Vagina (tissue), 2 donors: ENCODE measurements at regions not wholly inside any gene's neighbourhood (a gene's known extent, or its start where the extent isn't known, plus 50 kb on each side); places are given as distances from the start of the nearest gene placed in this dataset.

Source experiments
- DNase-seq, 2 donors: peaks; one replicate each; pipeline ENCODE4 v3.0.0-alpha.2; 2017; ENCODE audit errors: extremely low spot score in 2 of 2
- H3K27ac ChIP-seq: fragments of 200-600 bp; sonication (generic); one replicate; pipeline ENCODE4 v1.5.1; 2019
- H3K27me3 ChIP-seq: fragments of 200-600 bp; sonication (generic); one replicate; pipeline ENCODE4 v1.5.1; 2019
- H3K36me3 ChIP-seq, 2 donors: fragments of 200-600 bp; sonication (generic); one replicate each; pipeline ENCODE4 v1.5.1; 2017 to 2019
- H3K4me1 ChIP-seq: fragments of 200-600 bp; sonication (generic); one replicate; pipeline ENCODE4 v1.5.1; 2019
- H3K4me3 ChIP-seq, 2 donors: fragments of 200-600 bp; sonication (generic); 1 replicate in 1 of 2; 2 replicates in 1 of 2; pipeline ENCODE4 v1.5.1; 2016 to 2019
- H3K9me3 ChIP-seq: fragments of 200-600 bp; sonication (generic); one replicate; pipeline ENCODE4 v1.5.1; 2019
- POLR2A ChIP-seq, 2 donors: fragments of 450-650 bp; IDR thresholded peaks; one replicate each; pipeline ENCODE4 v1.6.1; 2017; ENCODE audit warnings: antibody characterized with exemption in 2 of 2, mild to moderate bottlenecking in 2 of 2, moderate library complexity in 2 of 2
- POLR2AphosphoS5 ChIP-seq, 2 donors: sonication (generic); formaldehyde crosslinking; IDR thresholded peaks; one replicate each; pipeline ENCODE4 v1.9.0; 2017; ENCODE audit warnings: antibody characterized with exemption in 2 of 2, mild to moderate bottlenecking in 2 of 2, low read depth in 1 of 2; ENCODE audit not compliant: insufficient read depth in 1 of 2
- intact Hi-C: fragments of 100-400 bp; cut with DNase I; formaldehyde crosslinking; loops from one replicate; pipeline ENCODE4 v1.15.1; 2023
- TF ChIP-seq, protein P1 (sequence below), 3 experiments: fragments of 450-650 bp in 2 of 3; fragments of 200-600 bp in 1 of 3; sonication (generic) in 1 of 3; IDR thresholded peaks; one replicate each; pipeline ENCODE4 v1.5.1; 2017 to 2019; ENCODE audit warnings: antibody characterized with exemption in 3 of 3, mild to moderate bottlenecking in 2 of 3, moderate library complexity in 2 of 3

GRCh38 chr18:38353149-38353548 is 787.6 kb upstream of the CELF4 start:
- intact Hi-C loops, result no loop called here
- TF ChIP-seq, protein P1, sequence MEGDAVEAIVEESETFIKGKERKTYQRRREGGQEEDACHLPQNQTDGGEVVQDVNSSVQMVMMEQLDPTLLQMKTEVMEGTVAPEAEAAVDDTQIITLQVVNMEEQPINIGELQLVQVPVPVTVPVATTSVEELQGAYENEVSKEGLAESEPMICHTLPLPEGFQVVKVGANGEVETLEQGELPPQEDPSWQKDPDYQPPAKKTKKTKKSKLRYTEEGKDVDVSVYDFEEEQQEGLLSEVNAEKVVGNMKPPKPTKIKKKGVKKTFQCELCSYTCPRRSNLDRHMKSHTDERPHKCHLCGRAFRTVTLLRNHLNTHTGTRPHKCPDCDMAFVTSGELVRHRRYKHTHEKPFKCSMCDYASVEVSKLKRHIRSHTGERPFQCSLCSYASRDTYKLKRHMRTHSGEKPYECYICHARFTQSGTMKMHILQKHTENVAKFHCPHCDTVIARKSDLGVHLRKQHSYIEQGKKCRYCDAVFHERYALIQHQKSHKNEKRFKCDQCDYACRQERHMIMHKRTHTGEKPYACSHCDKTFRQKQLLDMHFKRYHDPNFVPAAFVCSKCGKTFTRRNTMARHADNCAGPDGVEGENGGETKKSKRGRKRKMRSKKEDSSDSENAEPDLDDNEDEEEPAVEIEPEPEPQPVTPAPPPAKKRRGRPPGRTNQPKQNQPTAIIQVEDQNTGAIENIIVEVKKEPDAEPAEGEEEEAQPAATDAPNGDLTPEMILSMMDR (IDR thresholded peaks at IDR 0.05), result no peak
- TF ChIP-seq POLR2AphosphoS5 (IDR thresholded peaks at IDR 0.05; ENCODE audit: insufficient read depth in 1 of 2, low read depth in 1 of 2), result no peak
- TF ChIP-seq POLR2A (IDR thresholded peaks at IDR 0.05), result no peak
- Histone ChIP-seq H3K9me3 (no peaks in the 10 kb centered on the region), H3K4me3 (no peak overlapping the region), H3K4me1 (no peaks in the 10 kb centered on the region), H3K27me3 (no peaks in the 10 kb centered on the region), H3K36me3 (no peaks in the 10 kb centered on the region), H3K27ac (no peak overlapping the region)
- DNase-seq, result no peak

- intact Hi-C loops, result no loop called here
- Histone ChIP-seq H3K27ac (no peak overlapping the region), H3K36me3 (no peaks in the 10 kb centered on the region), H3K27me3 (no peaks in the 10 kb centered on the region), H3K9me3 (no peaks in the 10 kb centered on the region), H3K4me1 (no peaks in the 10 kb centered on the region), H3K4me3 (no peak overlapping the region)
- TF ChIP-seq POLR2A (IDR thresholded peaks at IDR 0.05) (no peak), POLR2AphosphoS5 (IDR thresholded peaks at IDR 0.05; ENCODE audit: insufficient read depth in 1 of 2, low read depth in 1 of 2) (no peak)
- TF ChIP-seq, protein P1 (IDR thresholded peaks at IDR 0.05), result no peak
- no peak for DNase-seq
These were observed 784.5 kb upstream of the CELF4 start for GRCh38 chr18:38350141-38350540.

DNA sequence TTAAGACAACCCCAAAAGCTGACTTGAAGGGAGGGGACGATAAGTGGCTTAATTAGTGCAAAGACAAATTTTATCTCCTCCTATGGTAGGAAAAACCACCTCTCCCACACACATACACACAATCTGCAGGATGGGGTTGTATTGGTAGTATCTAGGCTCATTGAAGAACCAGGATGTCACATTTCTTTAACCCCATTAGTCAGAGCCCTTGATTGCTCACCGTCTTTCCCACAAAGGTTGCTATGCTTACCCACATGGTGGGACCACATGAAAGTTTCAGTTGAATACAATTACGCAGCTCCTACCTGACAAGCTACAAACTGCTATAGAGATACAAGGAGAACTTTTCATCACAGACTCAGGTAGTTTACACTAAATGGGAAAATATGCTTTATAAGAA is 765.0 kb upstream of the CELF4 start:
- TF ChIP-seq POLR2A (IDR thresholded peaks at IDR 0.05) (no peak), POLR2AphosphoS5 (IDR thresholded peaks at IDR 0.05; ENCODE audit: insufficient read depth in 1 of 2, low read depth in 1 of 2) (no peak)
- TF ChIP-seq, protein P1 (IDR thresholded peaks at IDR 0.05), result no peak
- no peaks in the 10 kb centered on the region for H3K9me3 ChIP-seq
- no peak for DNase-seq
- no peaks in the 10 kb centered on the region for H3K36me3 ChIP-seq
- intact Hi-C loops, result no loop called here
- no peaks in the 10 kb centered on the region for H3K27me3 ChIP-seq
- no peak overlapping the region for H3K27ac ChIP-seq
- no peak overlapping the region for H3K4me3 ChIP-seq
- H3K4me1 ChIP-seq, result no peaks in the 10 kb centered on the region

GRCh38 chr18:38329145-38329544 is 763.5 kb upstream of the CELF4 start:
- Histone ChIP-seq H3K9me3 (no peaks in the 10 kb centered on the region), H3K27me3 (no peaks in the 10 kb centered on the region), H3K4me3 (no peak overlapping the region), H3K4me1 (no peaks in the 10 kb centered on the region), H3K27ac (no peak overlapping the region), H3K36me3 (no peaks in the 10 kb centered on the region)
- TF ChIP-seq POLR2AphosphoS5 (IDR thresholded peaks at IDR 0.05; ENCODE audit: insufficient read depth in 1 of 2, low read depth in 1 of 2), result no peak
- TF ChIP-seq, protein P1 (IDR thresholded peaks at IDR 0.05), result no peak
- no peak for TF ChIP-seq POLR2A (IDR thresholded peaks at IDR 0.05)
- DNase-seq, result no peak
- intact Hi-C loops, result no loop called here

DNA sequence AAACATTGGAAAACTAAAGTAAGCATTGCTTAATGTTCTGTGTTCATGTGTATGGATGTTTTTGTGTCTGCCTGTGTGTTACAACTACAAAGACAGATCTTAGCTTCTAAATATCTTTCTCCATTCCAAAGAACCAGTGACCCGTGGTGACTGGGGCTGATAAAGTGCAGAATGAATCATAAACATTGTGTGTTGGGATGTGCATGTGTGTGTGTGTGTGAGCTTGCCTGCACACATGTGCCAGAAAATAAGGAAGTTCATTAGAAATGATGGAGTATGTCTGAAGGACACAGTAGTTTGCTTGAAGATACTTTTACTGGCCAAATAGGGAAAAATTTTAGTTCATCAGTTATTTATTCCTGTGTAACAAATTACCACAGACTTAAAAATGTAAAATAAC is 756.6 kb upstream of the CELF4 start:
- TF ChIP-seq, protein P1 (IDR thresholded peaks at IDR 0.05), result no peak
- TF ChIP-seq POLR2A (IDR thresholded peaks at IDR 0.05) (no peak), POLR2AphosphoS5 (IDR thresholded peaks at IDR 0.05; ENCODE audit: insufficient read depth in 1 of 2, low read depth in 1 of 2) (no peak)
- no peak overlapping the region for H3K27ac ChIP-seq
- no peaks in the 10 kb centered on the region for H3K36me3 ChIP-seq
- H3K9me3 ChIP-seq, result no peaks in the 10 kb centered on the region
- no peaks in the 10 kb centered on the region for H3K4me1 ChIP-seq
- intact Hi-C loops, result no loop called here
- no peaks in the 10 kb centered on the region for H3K27me3 ChIP-seq
- no peak overlapping the region for H3K4me3 ChIP-seq
- no peak for DNase-seq
